ENCODE measurements at regions not wholly inside any gene's neighbourhood (a gene's known extent, or its start where the extent isn't known, plus 50 kb on each side); places are given as distances from the start of the nearest gene placed in this dataset.

GRCh38 chr3:164514576-164514975, 563.7 kb downstream of the SI start:
- H2BK5ac ChIP-seq (ENCODE audit: low read length): no peak overlapping the region
- no peak overlapping the region for H3K4me3 ChIP-seq (ENCODE audit: low read length)
- no peak overlapping the region for H3K27ac ChIP-seq (ENCODE audit: low read depth, low read length)
- H3K79me2 ChIP-seq (ENCODE audit: control insufficient read depth, insufficient read depth, low read length): no peaks in the 10 kb centered on the region
- no peak overlapping the region for H3K4me2 ChIP-seq (ENCODE audit: low read length)
- no peak overlapping the region for H4K8ac ChIP-seq (ENCODE audit: low read depth, low read length)
- H3K56ac ChIP-seq (ENCODE audit: low read length): no peak overlapping the region
- H3K27me3 ChIP-seq (ENCODE audit: insufficient read depth, low read length, poor library complexity): no peaks in the 10 kb centered on the region
- no peak overlapping the region for H3K4ac ChIP-seq (ENCODE audit: low read depth, low read length)
- H3K79me1 ChIP-seq (ENCODE audit: low read length): no peaks in the 10 kb centered on the region
- no peak overlapping the region for H4K5ac ChIP-seq (ENCODE audit: low read length)
- no peak overlapping the region for H3K18ac ChIP-seq (ENCODE audit: low read length)
- H3K36me3 ChIP-seq (ENCODE audit: control insufficient read depth, insufficient read depth, low read length): no peaks in the 10 kb centered on the region
- WGBS (ENCODE audit: extremely low coverage, insufficient coverage, low lambda C conversion rate): no CpG with 5 or more reads among the region's 6 CpGs
- H2AK5ac ChIP-seq (ENCODE audit: low read length): no peak overlapping the region
- H3K9ac ChIP-seq (ENCODE audit: low read length): no peak overlapping the region
- H2BK15ac ChIP-seq (replicated peaks; ENCODE audit: low read depth): no peak overlapping the region
- H2BK120ac ChIP-seq (ENCODE audit: low read depth, low read length): no peak overlapping the region
- no peaks in the 10 kb centered on the region for H3K4me1 ChIP-seq (ENCODE audit: control insufficient read depth, low read depth, low read length)
- no peak for DNase-seq
- no peak overlapping the region for H3K23ac ChIP-seq (ENCODE audit: low read length)

GRCh38 chr3:164507886-164508285, 570.4 kb downstream of the SI start:
- Histone ChIP-seq H3K79me1 (ENCODE audit: low read length) (no peaks in the 10 kb centered on the region), H4K5ac (ENCODE audit: low read length) (no peak overlapping the region), H3K4me1 (ENCODE audit: control insufficient read depth, low read depth, low read length) (no peaks in the 10 kb centered on the region), H3K27me3 (ENCODE audit: insufficient read depth, low read length, poor library complexity) (no peaks in the 10 kb centered on the region), H2BK15ac (replicated peaks; ENCODE audit: low read depth) (no peak overlapping the region), H3K56ac (ENCODE audit: low read length) (no peak overlapping the region), H4K8ac (ENCODE audit: low read depth, low read length) (no peak overlapping the region), H3K27ac (ENCODE audit: low read depth, low read length) (no peak overlapping the region), H3K36me3 (ENCODE audit: control insufficient read depth, insufficient read depth, low read length) (no peaks in the 10 kb centered on the region), H2BK120ac (ENCODE audit: low read depth, low read length) (no peak overlapping the region), H3K18ac (ENCODE audit: low read length) (no peak overlapping the region), H3K4me2 (ENCODE audit: low read length) (no peak overlapping the region), H3K4me3 (ENCODE audit: low read length) (no peak overlapping the region), H3K23ac (ENCODE audit: low read length) (no peak overlapping the region), H3K79me2 (ENCODE audit: control insufficient read depth, insufficient read depth, low read length) (no peaks in the 10 kb centered on the region), H2AK5ac (ENCODE audit: low read length) (no peak overlapping the region), H3K9ac (ENCODE audit: low read length) (no peak overlapping the region), H3K4ac (ENCODE audit: low read depth, low read length) (no peak overlapping the region), H2BK5ac (ENCODE audit: low read length) (no peak overlapping the region)
- no peak for DNase-seq

- Histone ChIP-seq H4K5ac (ENCODE audit: low read length) (no peak overlapping the region), H3K79me2 (ENCODE audit: control insufficient read depth, insufficient read depth, low read length) (no peaks in the 10 kb centered on the region), H3K79me1 (ENCODE audit: low read length) (no peaks in the 10 kb centered on the region), H3K4me1 (ENCODE audit: control insufficient read depth, low read depth, low read length) (no peaks in the 10 kb centered on the region), H2BK120ac (ENCODE audit: low read depth, low read length) (no peak overlapping the region), H3K56ac (ENCODE audit: low read length) (no peak overlapping the region), H3K23ac (ENCODE audit: low read length) (no peak overlapping the region), H3K18ac (ENCODE audit: low read length) (no peak overlapping the region), H4K8ac (ENCODE audit: low read depth, low read length) (no peak overlapping the region), H3K27ac (ENCODE audit: low read depth, low read length) (no peak overlapping the region), H3K27me3 (ENCODE audit: insufficient read depth, low read length, poor library complexity) (no peaks in the 10 kb centered on the region), H2AK5ac (ENCODE audit: low read length) (no peak overlapping the region), H2BK15ac (replicated peaks; ENCODE audit: low read depth) (no peak overlapping the region), H3K4me3 (ENCODE audit: low read length) (no peak overlapping the region), H2BK5ac (ENCODE audit: low read length) (no peak overlapping the region), H3K4ac (ENCODE audit: low read depth, low read length) (no peak overlapping the region), H3K4me2 (ENCODE audit: low read length) (no peak overlapping the region), H3K9ac (ENCODE audit: low read length) (no peak overlapping the region), H3K36me3 (ENCODE audit: control insufficient read depth, insufficient read depth, low read length) (no peaks in the 10 kb centered on the region)
- no peak for DNase-seq
Observed at GRCh38 chr3:164498917-164499316, 579.4 kb downstream of the SI start.

- no peak overlapping the region for H3K4me2 ChIP-seq (ENCODE audit: low read length)
- no peak overlapping the region for H3K4ac ChIP-seq (ENCODE audit: low read depth, low read length)
- no peaks in the 10 kb centered on the region for H3K79me2 ChIP-seq (ENCODE audit: control insufficient read depth, insufficient read depth, low read length)
- no peaks in the 10 kb centered on the region for H3K4me1 ChIP-seq (ENCODE audit: control insufficient read depth, low read depth, low read length)
- no peak overlapping the region for H3K56ac ChIP-seq (ENCODE audit: low read length)
- no peak for DNase-seq
- H3K27ac ChIP-seq (ENCODE audit: low read depth, low read length): no peak overlapping the region
- no peak overlapping the region for H4K5ac ChIP-seq (ENCODE audit: low read length)
- no peak overlapping the region for H2AK5ac ChIP-seq (ENCODE audit: low read length)
- no peak overlapping the region for H2BK15ac ChIP-seq (replicated peaks; ENCODE audit: low read depth)
- H4K8ac ChIP-seq (ENCODE audit: low read depth, low read length): no peak overlapping the region
- H3K9ac ChIP-seq (ENCODE audit: low read length): no peak overlapping the region
- H3K4me3 ChIP-seq (ENCODE audit: low read length): no peak overlapping the region
- H2BK5ac ChIP-seq (ENCODE audit: low read length): no peak overlapping the region
- H3K23ac ChIP-seq (ENCODE audit: low read length): no peak overlapping the region
- no peaks in the 10 kb centered on the region for H3K36me3 ChIP-seq (ENCODE audit: control insufficient read depth, insufficient read depth, low read length)
- no peak overlapping the region for H3K18ac ChIP-seq (ENCODE audit: low read length)
- WGBS (ENCODE audit: extremely low coverage, insufficient coverage, low lambda C conversion rate): no CpG with 5 or more reads among the region's 2 CpGs
- no peaks in the 10 kb centered on the region for H3K79me1 ChIP-seq (ENCODE audit: low read length)
- no peaks in the 10 kb centered on the region for H3K27me3 ChIP-seq (ENCODE audit: insufficient read depth, low read length, poor library complexity)
- no peak overlapping the region for H2BK120ac ChIP-seq (ENCODE audit: low read depth, low read length)
Observed at GRCh38 chr3:164488893-164489292, 589.4 kb downstream of the SI start.

- no peaks in the 10 kb centered on the region for H3K79me2 ChIP-seq (ENCODE audit: control insufficient read depth, insufficient read depth, low read length)
- no peaks in the 10 kb centered on the region for H3K36me3 ChIP-seq (ENCODE audit: control insufficient read depth, insufficient read depth, low read length)
- H2BK120ac ChIP-seq (ENCODE audit: low read depth, low read length): no peak overlapping the region
- WGBS (ENCODE audit: extremely low coverage, insufficient coverage, low lambda C conversion rate): no CpG with 5 or more reads among the region's 3 CpGs
- H2BK15ac ChIP-seq (replicated peaks; ENCODE audit: low read depth): no peak overlapping the region
- no peaks in the 10 kb centered on the region for H3K79me1 ChIP-seq (ENCODE audit: low read length)
- H2AK5ac ChIP-seq (ENCODE audit: low read length): no peak overlapping the region
- H2BK5ac ChIP-seq (ENCODE audit: low read length): no peak overlapping the region
- no peak overlapping the region for H3K4me2 ChIP-seq (ENCODE audit: low read length)
- H3K23ac ChIP-seq (ENCODE audit: low read length): no peak overlapping the region
- no peak for DNase-seq
- H3K27ac ChIP-seq (ENCODE audit: low read depth, low read length): no peak overlapping the region
- H3K9ac ChIP-seq (ENCODE audit: low read length): no peak overlapping the region
- H3K4ac ChIP-seq (ENCODE audit: low read depth, low read length): no peak overlapping the region
- no peaks in the 10 kb centered on the region for H3K4me1 ChIP-seq (ENCODE audit: control insufficient read depth, low read depth, low read length)
- H3K18ac ChIP-seq (ENCODE audit: low read length): no peak overlapping the region
- H3K27me3 ChIP-seq (ENCODE audit: insufficient read depth, low read length, poor library complexity): no peaks in the 10 kb centered on the region
- no peak overlapping the region for H4K8ac ChIP-seq (ENCODE audit: low read depth, low read length)
- H3K4me3 ChIP-seq (ENCODE audit: low read length): no peak overlapping the region
- H4K5ac ChIP-seq (ENCODE audit: low read length): no peak overlapping the region
- H3K56ac ChIP-seq (ENCODE audit: low read length): no peak overlapping the region
Observed at GRCh38 chr3:164486150-164486549, 592.1 kb downstream of the SI start.

- Histone ChIP-seq H3K27me3 (ENCODE audit: insufficient read depth, low read length, poor library complexity) (no peaks in the 10 kb centered on the region), H3K4me2 (ENCODE audit: low read length) (no peak overlapping the region), H3K27ac (ENCODE audit: low read depth, low read length) (no peak overlapping the region), H3K4me3 (ENCODE audit: low read length) (no peak overlapping the region), H4K5ac (ENCODE audit: low read length) (no peak overlapping the region), H3K36me3 (ENCODE audit: control insufficient read depth, insufficient read depth, low read length) (no peaks in the 10 kb centered on the region), H3K56ac (ENCODE audit: low read length) (no peak overlapping the region), H2AK5ac (ENCODE audit: low read length) (no peak overlapping the region), H3K4me1 (ENCODE audit: control insufficient read depth, low read depth, low read length) (no peaks in the 10 kb centered on the region), H4K8ac (ENCODE audit: low read depth, low read length) (no peak overlapping the region), H3K23ac (ENCODE audit: low read length) (no peak overlapping the region), H3K4ac (ENCODE audit: low read depth, low read length) (no peak overlapping the region), H3K79me2 (ENCODE audit: control insufficient read depth, insufficient read depth, low read length) (no peaks in the 10 kb centered on the region), H3K9ac (ENCODE audit: low read length) (no peak overlapping the region), H2BK15ac (replicated peaks; ENCODE audit: low read depth) (no peak overlapping the region), H3K79me1 (ENCODE audit: low read length) (no peaks in the 10 kb centered on the region), H3K18ac (ENCODE audit: low read length) (no peak overlapping the region), H2BK5ac (ENCODE audit: low read length) (no peak overlapping the region), H2BK120ac (ENCODE audit: low read depth, low read length) (no peak overlapping the region)
- no CpG with 5 or more reads among the region's 1 CpG for WGBS (ENCODE audit: extremely low coverage, insufficient coverage, low lambda C conversion rate)
- no peak for DNase-seq
Observed at GRCh38 chr3:164479978-164480377, 598.3 kb downstream of the SI start.

Data from mesendoderm (in vitro differentiated cells).